GM10266 (cell line): ENCODE measurements at regions not wholly inside any gene's neighbourhood (a gene's known extent, or its start where the extent isn't known, plus 50 kb on each side); places are given as distances from the start of the nearest gene placed in this dataset.

Experiments used
- DNase-seq: peaks from one replicate; pipeline ENCODE4 v3.0.0; 2012; ENCODE audit errors: extremely low spot score
- TF ChIP-seq, protein P1 (sequence below): IDR thresholded peaks from 2 replicates; pipeline ENCODE4 v1.5.1; 2012; ENCODE audit warnings: mild to moderate bottlenecking, low read depth; ENCODE audit not compliant: control insufficient read depth, insufficient read depth; ENCODE audit errors: missing control alignments

DNA sequence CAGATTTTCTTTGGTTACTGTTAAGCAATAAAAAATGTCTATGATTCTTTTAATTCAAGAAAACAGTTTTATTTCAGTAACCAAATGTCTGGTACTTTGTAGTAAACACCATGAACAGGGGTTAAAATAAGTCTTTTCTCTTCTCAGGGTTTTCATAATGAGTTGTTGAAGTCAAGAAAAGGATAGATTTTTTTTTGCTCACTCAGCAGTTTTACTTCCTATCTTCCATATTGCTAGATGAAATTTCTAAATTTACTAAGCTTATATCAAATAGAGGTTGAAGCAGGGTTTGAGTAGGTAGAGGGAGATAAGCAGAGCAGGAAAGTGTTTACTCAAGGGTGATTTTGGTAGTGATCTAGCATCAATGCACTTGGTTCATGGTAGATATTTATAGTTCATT lies 1031.3 kb downstream of the C4orf33 start:
- no peak for DNase-seq
- TF ChIP-seq, protein P1, sequence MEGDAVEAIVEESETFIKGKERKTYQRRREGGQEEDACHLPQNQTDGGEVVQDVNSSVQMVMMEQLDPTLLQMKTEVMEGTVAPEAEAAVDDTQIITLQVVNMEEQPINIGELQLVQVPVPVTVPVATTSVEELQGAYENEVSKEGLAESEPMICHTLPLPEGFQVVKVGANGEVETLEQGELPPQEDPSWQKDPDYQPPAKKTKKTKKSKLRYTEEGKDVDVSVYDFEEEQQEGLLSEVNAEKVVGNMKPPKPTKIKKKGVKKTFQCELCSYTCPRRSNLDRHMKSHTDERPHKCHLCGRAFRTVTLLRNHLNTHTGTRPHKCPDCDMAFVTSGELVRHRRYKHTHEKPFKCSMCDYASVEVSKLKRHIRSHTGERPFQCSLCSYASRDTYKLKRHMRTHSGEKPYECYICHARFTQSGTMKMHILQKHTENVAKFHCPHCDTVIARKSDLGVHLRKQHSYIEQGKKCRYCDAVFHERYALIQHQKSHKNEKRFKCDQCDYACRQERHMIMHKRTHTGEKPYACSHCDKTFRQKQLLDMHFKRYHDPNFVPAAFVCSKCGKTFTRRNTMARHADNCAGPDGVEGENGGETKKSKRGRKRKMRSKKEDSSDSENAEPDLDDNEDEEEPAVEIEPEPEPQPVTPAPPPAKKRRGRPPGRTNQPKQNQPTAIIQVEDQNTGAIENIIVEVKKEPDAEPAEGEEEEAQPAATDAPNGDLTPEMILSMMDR: no peak

DNA sequence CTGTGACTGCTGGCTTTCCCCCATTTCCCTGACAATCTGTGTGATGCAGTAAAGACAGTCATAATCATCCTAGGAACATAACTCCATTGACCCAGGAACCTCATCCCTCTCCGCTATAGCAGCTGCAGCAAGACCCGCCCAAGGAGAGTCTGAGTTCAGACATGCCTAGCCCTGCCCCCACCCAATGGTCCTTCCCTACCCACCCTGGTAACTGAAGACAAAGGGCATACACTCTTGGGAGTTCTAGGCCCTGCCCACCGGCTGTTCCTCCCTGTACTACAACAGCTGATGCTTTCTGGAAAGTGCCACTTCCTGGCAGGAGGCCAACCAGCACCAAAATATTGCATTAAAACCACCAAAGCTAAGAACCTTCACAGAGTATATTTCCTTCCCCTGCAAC lies 1035.6 kb downstream of the C4orf33 start:
- TF ChIP-seq, protein P1: no peak
- DNase-seq: no peak

DNA sequence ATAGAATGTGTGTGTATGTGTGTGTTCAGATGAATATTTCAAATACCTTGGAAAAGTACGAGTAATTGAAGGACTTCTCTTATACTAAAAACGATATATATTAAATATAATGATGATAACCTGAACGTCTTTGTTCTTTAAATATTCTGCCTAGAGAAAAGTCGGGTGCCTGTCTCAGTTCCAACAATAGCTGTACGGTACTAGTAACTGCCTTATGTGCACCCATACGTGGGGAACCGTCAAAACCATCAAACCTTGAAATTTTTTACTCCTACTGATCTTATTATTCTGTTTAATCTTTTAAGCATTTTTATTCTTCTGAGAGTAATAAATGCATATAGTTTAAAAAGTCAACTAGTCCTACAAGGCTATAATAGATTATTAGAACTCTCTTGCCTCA lies 1045.7 kb downstream of the C4orf33 start:
- DNase-seq: no peak
- TF ChIP-seq, protein P1: no peak

DNA sequence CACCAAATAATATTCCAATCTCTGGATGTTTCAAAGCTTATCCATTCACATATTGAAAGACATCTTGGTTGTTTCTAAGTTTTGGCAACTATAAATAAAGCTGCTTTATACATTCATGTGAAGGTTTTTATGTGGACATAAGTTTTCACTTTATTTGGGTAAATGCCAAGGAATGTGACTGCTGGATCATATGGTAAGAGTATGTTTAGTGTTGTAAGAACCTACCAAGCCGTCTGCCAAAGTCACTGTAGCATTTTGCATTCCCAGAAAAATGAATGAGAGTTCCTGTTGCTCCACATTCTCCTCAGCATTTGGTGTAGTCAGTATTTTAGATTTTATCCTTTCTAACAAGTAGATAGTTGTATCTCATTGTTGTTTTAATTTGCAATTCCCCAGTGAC lies 1047.7 kb downstream of the C4orf33 start:
- no peak for DNase-seq
- TF ChIP-seq, protein P1: no peak

DNA sequence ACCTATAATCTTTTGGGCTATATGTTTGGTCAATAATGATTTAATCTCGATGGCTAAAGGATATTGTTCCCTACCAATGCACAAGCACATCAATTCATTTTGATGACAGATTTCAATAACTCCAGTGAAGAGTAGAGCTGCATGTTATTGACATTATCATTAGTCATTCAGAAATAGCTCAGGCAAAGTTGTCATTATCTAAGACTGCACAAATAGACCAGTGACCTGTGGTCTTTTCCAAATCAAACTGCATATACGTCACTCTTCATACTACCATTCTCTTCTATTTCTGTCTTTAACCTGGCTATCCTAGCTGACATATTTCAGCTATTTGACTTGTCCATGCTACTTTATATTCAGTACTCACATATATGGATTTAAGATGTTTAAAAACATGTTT lies 1050.8 kb downstream of the C4orf33 start:
- no peak for DNase-seq
- TF ChIP-seq, protein P1: no peak

DNA sequence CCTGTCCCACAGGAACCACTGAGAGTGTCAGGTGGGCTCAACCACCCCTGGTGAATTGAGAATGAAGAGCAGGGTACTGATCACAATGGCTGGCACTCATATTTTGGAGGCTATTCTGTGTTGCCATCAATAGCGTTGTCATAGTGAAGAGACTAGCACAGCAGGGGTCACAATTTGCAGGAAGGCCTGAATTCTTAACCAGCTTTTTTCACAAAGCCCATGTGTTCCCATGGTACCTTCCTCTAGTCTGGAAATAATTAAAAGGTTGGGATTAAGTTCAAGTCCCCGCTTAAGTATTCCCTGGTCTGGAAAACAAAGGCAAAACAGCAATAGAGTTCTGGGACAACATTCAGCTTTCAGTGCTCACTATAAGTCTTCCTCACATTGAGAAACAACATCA lies 1051.7 kb downstream of the C4orf33 start:
- no peak for DNase-seq
- TF ChIP-seq, protein P1: no peak

DNA sequence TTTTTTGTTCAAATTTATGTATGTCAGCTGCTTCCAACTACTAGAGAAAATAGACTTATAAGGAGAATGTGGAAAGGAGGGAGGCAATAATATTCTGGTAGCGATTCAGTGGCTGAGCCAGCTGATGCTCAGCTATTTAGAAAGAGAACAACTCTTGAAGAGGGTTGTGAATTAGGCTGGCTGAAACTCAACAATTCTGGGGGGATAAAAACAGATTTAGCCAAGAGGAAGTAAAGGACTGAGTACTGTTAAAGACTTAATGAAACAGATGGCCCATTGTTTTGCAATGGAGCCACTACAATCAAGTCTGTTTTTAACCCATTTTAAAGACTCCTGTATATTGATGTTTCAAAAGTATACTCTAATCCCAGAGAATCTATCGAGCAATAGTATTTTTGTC lies 1058.9 kb downstream of the C4orf33 start:
- TF ChIP-seq, protein P1: no peak
- no peak for DNase-seq
